Keratinocyte (primary cell): ENCODE measurements at regions not wholly inside any gene's neighbourhood (a gene's known extent, or its start where the extent isn't known, plus 50 kb on each side); places are given as distances from the start of the nearest gene placed in this dataset.

Source experiments
- DNase-seq: peaks from one replicate; pipeline ENCODE4 v3.0.0-alpha.2; 2011; ENCODE audit warnings: low read depth, missing footprints, low spot score
- FAIRE-seq: peaks from 2 replicates; lab custom pipeline; 2011; peaks lifted over from hg19 to GRCh38; lab: Jason Lieb, UNC
- H2AFZ ChIP-seq: 2 replicates; pipeline ENCODE4 v1.6.0; 2012; ENCODE audit warnings: low read length, control low read depth, inconsistent platforms; ENCODE audit not compliant: control insufficient read depth
- H3K27ac ChIP-seq: 2 replicates; pipeline ENCODE4 v1.5.1; 2011; ENCODE audit warnings: low read length; ENCODE audit not compliant: control insufficient read depth, insufficient read depth
- H3K27me3 ChIP-seq: 3 replicates; pipeline ENCODE4 v1.6.0; 2011; ENCODE audit warnings: low read length; ENCODE audit not compliant: control insufficient read depth, insufficient read depth; ENCODE audit errors: extremely low read depth
- H3K36me3 ChIP-seq, 2 experiments: 2 replicates in 1 of 2; 3 replicates in 1 of 2; pipeline ENCODE4 v1.5.1; 2011; ENCODE audit warnings: low read length in 2 of 2, mild to moderate bottlenecking in 1 of 2; ENCODE audit not compliant: control insufficient read depth in 2 of 2, insufficient read depth in 2 of 2; ENCODE audit errors: extremely low read depth in 1 of 2
- H3K4me1 ChIP-seq: 3 replicates; pipeline ENCODE4 v1.5.1; 2011; ENCODE audit warnings: low read length; ENCODE audit not compliant: control insufficient read depth, insufficient read depth; ENCODE audit errors: extremely low read depth
- H3K4me2 ChIP-seq: 3 replicates; pipeline ENCODE4 v1.6.0; 2011; ENCODE audit warnings: low read depth, low read length; ENCODE audit not compliant: control insufficient read depth, insufficient read depth; ENCODE audit errors: extremely low read depth
- H3K4me3 ChIP-seq, 3 experiments: fragments of 200-600 bp in 1 of 3; sonication (generic) in 1 of 3; 2 replicates in 2 of 3; 3 replicates in 1 of 3; pipeline ENCODE4 v1.5.1; 2011 to 2016; ENCODE audit warnings: low read length in 3 of 3, mild to moderate bottlenecking in 3 of 3, control low read depth in 2 of 3, inconsistent platforms in 1 of 3, low read depth in 1 of 3, mixed read lengths in 1 of 3, mixed run types in 1 of 3, moderate library complexity in 1 of 3; ENCODE audit not compliant: control insufficient read depth in 2 of 3, insufficient read depth in 2 of 3; ENCODE audit errors: extremely low read depth in 1 of 3
- H3K79me2 ChIP-seq: 2 replicates; pipeline ENCODE4 v1.6.0; 2012; ENCODE audit warnings: low read length; ENCODE audit not compliant: control insufficient read depth, insufficient read depth
- H3K9ac ChIP-seq: 3 replicates; pipeline ENCODE4 v1.6.0; 2011; ENCODE audit warnings: low read length; ENCODE audit not compliant: control insufficient read depth, insufficient read depth; ENCODE audit errors: extremely low read depth
- H3K9me1 ChIP-seq: 3 replicates; pipeline ENCODE4 v1.6.0; 2011; ENCODE audit warnings: low read length; ENCODE audit not compliant: control insufficient read depth, insufficient read depth; ENCODE audit errors: extremely low read depth
- H3K9me3 ChIP-seq: 2 replicates; pipeline ENCODE4 v1.5.1; 2012; ENCODE audit warnings: low read depth, low read length; ENCODE audit not compliant: control insufficient read depth
- H4K20me1 ChIP-seq: 3 replicates; pipeline ENCODE4 v1.6.0; 2011; ENCODE audit warnings: low read length; ENCODE audit not compliant: control insufficient read depth, insufficient read depth; ENCODE audit errors: extremely low read depth
- EZH2 ChIP-seq: IDR thresholded peaks from one replicate; pipeline ENCODE4 v1.6.1; 2012; ENCODE audit warnings: inconsistent platforms, mild to moderate bottlenecking, low read length, moderate library complexity
- dilution Hi-C: fragments of 300-500 bp; cut with MboI; formaldehyde crosslinking; loops from one replicate; pipeline ENCODE4 v1.7.0; 2020; ENCODE audit warnings: low sequenced_read_pairs; ENCODE audit not compliant: extremely low pct_ligation_motif_present
- TF ChIP-seq, protein P1 (sequence below), 3 experiments: IDR thresholded peaks in 1 of 3; conservative IDR thresholded peaks in 1 of 3; optimal IDR thresholded peaks in 1 of 3; 2 replicates in 2 of 3; 3 replicates in 1 of 3; pipeline versions ENCODE3 to v1.5.1; 2011; ENCODE audit warnings: low read length in 3 of 3, mild to moderate bottlenecking in 3 of 3, moderate library complexity in 2 of 3, control low read depth in 1 of 3, inconsistent platforms in 1 of 3; ENCODE audit not compliant: insufficient read depth in 2 of 3; ENCODE audit errors: extremely low read depth in 1 of 3

DNA sequence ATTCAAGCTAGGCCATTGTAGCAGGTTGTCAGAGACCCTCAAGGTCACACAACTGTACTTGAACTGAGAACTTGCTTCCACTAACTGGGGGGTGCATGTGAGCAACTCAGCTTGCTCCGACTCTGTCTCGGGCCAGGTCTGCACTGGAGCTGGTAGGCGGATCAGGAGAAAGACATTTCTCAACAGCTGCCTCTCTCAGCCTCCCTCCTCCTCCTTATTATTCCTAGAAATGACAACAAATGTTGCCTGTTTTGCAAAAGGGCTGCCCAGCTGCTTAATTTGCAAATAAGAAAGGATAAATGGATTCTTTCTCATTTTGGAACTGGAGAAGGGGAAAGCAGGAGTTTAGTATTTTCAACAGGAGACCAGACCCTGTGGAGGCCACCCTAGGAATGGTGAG lies 140.5 kb downstream of the RHOU start:
- Histone ChIP-seq H3K4me2 (no peak overlapping the region), H3K4me1 (no peaks in the 10 kb centered on the region), H3K36me3 (no peaks in the 10 kb centered on the region), H3K9me1 (no peaks in the 10 kb centered on the region), H3K27ac (no peak overlapping the region), H3K79me2 (no peaks in the 10 kb centered on the region), H3K9me3 (no peaks in the 10 kb centered on the region), H3K9ac (no peak overlapping the region), H3K27me3 (peaks cover 3% of the 10 kb centered on the region), H4K20me1 (no peaks in the 10 kb centered on the region), H3K4me3 (no peak overlapping the region), H2AFZ (no peak overlapping the region)
- DNase-seq = no peak
- TF ChIP-seq, protein P1, sequence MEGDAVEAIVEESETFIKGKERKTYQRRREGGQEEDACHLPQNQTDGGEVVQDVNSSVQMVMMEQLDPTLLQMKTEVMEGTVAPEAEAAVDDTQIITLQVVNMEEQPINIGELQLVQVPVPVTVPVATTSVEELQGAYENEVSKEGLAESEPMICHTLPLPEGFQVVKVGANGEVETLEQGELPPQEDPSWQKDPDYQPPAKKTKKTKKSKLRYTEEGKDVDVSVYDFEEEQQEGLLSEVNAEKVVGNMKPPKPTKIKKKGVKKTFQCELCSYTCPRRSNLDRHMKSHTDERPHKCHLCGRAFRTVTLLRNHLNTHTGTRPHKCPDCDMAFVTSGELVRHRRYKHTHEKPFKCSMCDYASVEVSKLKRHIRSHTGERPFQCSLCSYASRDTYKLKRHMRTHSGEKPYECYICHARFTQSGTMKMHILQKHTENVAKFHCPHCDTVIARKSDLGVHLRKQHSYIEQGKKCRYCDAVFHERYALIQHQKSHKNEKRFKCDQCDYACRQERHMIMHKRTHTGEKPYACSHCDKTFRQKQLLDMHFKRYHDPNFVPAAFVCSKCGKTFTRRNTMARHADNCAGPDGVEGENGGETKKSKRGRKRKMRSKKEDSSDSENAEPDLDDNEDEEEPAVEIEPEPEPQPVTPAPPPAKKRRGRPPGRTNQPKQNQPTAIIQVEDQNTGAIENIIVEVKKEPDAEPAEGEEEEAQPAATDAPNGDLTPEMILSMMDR (optimal IDR thresholded peaks at IDR 0.05 in 1 of 3, IDR thresholded peaks at IDR 0.05 in 1 of 3, conservative IDR thresholded peaks at IDR 0.05 in 1 of 3; ENCODE audit: extremely low read depth in 1 of 3, insufficient read depth in 2 of 3, low read length in 3 of 3) = no peak
- no peak for TF ChIP-seq EZH2
- no peak for FAIRE-seq
- dilution Hi-C loops = no loop called here

DNA sequence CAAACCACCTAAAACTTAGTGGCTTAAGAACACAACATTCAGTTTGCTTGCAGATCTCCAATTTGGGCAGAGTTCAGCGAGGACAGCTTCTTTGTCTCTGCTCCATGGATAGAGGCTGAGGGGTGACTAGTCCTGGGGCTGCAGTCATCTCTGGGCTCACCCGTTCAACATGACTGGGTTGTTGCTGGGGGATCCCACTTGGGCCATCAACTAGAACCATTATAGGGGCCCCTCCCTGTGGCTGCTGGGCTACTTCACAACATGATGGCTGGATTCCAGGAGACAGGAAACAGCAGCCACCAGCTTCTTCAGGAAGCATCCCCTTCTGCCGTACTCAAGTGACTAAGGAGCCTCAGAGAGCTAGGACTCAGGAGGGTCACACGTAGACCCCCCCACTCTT lies 140.9 kb downstream of the RHOU start:
- Histone ChIP-seq H3K4me2 (no peak overlapping the region), H3K36me3 (no peaks in the 10 kb centered on the region), H3K9me1 (no peaks in the 10 kb centered on the region), H3K79me2 (no peaks in the 10 kb centered on the region), H4K20me1 (no peaks in the 10 kb centered on the region), H3K9me3 (no peaks in the 10 kb centered on the region), H3K27me3 (peaks cover 3% of the 10 kb centered on the region), H3K27ac (no peak overlapping the region), H3K4me3 (no peak overlapping the region), H2AFZ (no peak overlapping the region), H3K4me1 (no peaks in the 10 kb centered on the region), H3K9ac (no peak overlapping the region)
- TF ChIP-seq, protein P1 (optimal IDR thresholded peaks at IDR 0.05 in 1 of 3, IDR thresholded peaks at IDR 0.05 in 1 of 3, conservative IDR thresholded peaks at IDR 0.05 in 1 of 3; ENCODE audit: extremely low read depth in 1 of 3, insufficient read depth in 2 of 3, low read length in 3 of 3) = no peak
- dilution Hi-C loops = no loop called here
- no peak for DNase-seq
- FAIRE-seq = no peak
